NCI-H82 (cell line): ENCODE measurements at regions not wholly inside any gene's neighbourhood (a gene's known extent, or its start where the extent isn't known, plus 50 kb on each side); places are given as distances from the start of the nearest gene placed in this dataset.
A peak's percentile ranks its signal among the peaks of the same experiment; 100 is the strongest.

Experiments used
- DNase-seq: peaks from one replicate; lab custom pipeline; 2025; lab: John Stamatoyannopoulos, UW

DNA sequence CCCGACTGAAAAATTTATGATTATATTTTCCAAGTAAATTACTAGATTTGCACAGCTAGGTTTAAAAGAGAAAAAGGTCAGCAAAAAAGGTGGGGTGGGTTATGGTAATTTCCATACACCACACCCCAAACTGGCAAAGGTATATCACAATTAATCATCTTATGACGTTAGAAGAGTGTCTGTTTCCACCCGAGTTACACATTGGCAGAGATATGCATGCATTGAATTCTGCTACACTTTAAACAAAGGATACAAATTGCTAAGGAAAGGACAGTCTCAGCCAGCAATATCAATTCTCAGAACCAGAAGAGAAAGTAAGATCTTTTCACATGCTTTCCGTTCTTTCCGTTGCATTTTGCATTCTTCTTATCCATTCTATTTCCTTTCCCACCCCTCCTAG, 843.3 kb downstream of the GATA3 start:
- no peak for DNase-seq

DNA sequence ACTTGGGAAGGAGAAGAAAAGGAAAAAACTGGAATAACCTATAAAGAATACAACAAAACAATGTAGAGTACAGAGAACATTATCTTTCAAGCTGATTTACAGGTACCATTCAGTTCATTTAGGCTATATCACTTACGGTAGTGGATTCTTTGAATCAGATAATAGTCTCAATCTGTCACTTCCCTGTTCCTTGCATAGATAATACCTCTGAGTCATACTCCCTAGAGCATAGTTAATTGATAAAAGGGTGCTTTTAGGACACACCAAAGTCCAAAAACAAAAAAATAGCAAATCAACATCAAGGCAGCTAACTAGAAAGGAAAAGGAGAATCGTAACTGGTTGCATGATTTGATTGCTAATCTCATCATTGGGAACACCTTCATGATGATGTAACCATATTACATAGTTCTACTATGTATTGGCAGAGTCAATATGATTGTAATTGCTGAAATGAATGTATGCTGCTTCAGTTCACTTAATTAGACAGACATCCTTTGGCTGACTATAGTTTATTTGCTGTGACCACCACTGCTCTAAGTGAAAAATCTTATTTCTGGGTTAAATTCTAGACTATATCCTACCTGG, 844.4 kb downstream of the GATA3 start:
- no peak for DNase-seq

DNA sequence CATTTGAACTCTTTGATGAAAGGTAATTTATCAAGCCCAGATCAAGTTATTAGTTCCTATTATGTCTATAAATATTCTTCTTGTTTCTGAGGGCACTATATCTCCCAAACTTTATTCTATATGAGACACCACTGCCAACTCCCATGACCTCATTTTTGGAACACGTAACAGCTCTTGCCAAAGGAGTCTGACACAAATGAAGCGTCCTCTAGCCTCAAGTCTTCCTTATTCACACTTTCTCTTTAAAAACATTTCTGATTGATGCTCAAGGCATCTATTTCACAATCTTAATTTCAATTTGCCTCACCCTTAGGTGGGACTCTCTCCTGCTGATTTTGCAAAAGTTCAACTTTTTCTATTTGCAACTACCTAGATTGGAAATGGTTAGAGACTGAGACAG, 848.4 kb downstream of the GATA3 start:
- DNase-seq, result no peak

DNA sequence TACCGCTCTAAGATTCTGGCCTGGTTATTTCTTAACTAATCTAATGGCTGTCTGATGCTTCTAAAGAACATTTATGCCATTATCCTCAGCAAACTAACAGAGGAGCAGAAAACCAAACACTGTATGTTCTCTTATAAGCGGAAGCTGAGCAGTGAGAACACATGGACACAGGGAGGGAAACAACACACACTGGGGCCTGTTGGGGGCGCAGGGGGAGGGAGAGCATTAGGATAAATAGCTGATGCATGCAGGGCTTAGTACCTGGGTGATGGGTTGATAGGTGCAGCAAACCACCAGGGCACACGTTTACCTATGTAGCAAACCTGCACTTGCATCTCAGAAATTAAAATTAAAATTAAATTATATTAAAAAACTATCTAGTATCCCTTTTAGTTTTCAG, 853.5 kb downstream of the GATA3 start:
- peak; percentile 34 for DNase-seq

DNA sequence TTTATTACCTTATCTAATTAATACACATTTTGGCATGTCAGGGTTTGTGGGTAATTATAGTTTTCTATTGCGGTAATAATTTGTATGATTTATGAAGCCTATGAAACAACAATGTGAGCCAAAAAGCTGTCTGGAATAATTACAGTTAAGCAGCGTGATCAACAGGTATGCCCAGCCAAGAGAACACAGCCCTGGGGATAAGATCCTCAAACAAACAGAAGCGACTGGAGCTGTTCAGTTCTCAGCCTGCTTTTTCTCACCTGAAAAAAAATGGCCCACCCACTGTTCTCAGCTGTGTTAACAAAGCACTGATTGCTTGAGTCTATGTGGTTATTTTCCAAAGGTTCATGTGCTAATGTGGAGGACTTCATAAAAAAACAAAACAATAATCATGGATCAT, 855.8 kb downstream of the GATA3 start:
- DNase-seq, result no peak

DNA sequence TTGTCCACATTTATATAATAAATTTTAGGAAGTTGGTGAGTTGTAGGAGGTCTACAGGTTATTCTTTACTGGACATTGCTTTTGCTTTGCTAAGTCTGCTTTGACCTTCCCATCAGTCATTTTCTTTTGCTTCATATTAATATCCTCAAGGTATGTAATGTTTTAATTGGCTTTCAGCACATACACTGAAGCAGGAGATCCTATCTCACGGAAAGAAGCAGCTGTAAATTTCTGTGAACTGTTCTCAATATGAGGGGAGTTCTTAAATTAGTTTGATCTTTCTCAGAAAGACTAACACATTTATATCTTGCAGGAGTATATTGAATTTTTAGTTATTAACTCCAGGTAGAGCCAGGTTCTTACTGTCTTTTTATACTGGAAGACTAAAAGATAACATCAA, 856.5 kb downstream of the GATA3 start:
- DNase-seq, result no peak

DNA sequence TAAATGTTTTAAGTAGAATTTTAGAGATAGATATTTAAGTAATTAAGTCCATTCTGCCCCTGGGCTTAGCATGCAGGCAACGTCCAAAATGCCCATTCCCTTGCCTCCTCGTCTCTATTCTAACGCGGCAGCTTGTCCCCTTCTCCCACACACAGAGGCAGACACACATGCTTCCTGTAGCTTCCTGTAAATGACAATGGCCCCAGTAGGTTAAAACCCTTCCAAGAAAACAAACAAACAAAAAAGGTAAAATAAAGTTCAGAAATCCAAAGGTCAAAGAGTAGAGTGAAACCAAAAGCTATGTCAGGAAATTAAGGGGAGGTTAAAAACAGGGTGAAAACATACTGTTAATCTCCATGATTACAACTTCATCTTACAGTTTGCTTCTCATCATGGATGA, 857.6 kb downstream of the GATA3 start:
- no peak for DNase-seq

DNA sequence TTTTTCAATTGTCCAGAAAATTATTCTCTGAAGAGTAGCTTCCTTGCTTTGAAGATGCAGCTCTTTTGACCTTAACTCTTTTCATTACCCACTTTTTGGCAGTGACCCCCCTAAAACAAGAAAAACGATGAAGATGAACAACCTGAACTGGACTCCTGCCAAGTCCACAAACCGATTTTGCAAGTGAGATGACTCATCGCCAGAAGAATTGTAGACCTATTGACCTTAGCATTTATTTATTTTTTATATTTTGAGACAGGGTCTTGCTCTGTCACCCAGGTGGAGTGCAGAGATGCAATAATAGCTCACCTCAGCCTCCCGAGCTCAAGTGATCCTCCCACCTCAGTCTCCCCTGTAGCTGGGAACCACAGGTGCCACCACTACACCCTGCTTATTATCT, 859.2 kb downstream of the GATA3 start:
- no peak for DNase-seq

DNA sequence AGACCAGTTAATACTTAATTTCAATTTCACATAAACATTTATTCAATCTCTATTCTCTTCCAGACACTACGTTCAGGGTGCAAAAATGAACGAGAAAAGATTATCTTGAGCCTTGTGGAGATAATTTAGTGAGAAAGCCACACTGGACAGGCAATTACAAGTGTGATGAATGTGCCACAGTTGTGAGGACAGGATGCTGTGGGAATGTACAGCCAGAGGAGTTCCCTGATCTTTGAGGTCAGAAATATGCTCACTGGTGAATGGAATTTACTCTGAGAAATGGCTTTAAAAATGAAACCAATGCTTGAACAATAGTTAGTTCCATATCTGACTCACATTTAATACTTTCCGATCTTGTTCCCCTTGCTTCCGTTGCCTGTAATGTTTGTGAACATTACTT, 864.8 kb downstream of the GATA3 start:
- DNase-seq, result no peak

DNA sequence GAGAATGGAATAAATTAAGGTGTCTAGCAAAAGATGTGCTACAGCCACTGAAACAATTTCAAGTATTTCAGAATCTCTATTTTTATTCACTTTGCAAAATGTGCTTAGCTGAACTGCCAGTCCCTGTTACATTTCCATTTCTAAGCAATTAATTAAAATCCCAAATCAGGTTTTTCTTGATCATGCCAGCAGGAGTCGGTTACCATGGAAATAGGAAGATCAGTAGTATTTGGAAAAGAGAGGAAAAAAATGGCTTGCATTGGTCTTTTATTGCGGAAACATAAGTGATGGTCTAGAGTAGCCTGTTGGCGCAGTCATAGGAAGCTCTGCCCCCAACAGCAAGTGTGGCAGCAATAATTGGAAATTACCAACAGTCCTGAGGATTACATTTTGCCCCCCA, 867.1 kb downstream of the GATA3 start:
- DNase-seq, result no peak

DNA sequence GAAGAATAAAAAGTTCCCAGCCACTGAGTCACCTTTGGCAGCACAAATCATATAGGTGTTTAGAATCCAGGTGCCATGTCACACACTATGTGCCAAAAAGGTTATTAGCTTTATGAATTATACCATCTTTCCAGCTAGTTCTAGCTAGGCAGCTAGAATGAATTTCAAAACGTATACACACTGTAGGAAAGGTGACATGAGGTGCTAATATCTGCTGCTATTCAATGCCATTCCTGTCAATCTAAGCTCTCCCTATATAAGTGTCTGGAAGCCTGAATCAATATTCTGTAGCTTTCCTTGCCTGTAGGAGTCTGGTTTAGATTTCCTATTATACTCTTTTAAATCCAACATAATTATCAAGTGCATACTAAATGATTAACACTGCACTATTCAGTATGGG, 868.6 kb downstream of the GATA3 start:
- no peak for DNase-seq

DNA sequence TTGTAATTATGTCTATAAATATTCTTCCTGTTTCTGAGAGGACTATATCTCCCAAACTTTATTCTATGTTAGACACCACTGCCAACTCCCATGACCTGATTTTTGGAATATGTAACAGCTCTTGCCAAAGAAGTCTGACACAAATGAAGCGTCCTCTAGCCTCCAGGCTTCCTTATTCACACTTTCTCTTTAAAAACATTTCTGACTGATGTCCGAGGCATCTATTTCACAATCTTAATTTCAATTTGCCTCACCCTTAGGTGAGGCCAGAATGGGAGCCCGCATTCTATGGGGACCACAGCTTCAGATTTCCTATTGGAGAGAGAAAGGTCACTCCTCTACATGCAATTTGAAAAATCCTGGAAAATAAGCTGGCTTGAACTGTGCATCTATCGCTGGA, 873.2 kb downstream of the GATA3 start:
- no peak for DNase-seq

DNA sequence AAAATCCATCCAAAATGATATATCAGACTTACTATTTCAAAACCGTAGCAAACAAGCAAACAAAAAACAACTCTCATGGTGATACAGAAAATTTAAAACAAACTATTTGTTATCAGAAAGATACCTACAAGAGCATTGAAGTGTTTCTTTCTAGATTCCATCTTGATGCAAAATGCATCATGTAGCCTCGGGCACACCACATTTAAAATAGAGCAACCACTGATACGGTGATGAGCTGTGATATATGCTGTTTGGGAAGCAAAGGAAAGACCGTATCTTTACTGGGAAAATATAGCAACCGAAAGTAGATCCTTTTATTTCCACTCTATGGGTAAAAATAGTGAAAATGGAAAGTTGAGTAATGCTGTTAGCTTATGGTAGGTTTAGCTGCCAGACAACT, 892.0 kb downstream of the GATA3 start:
- DNase-seq, result no peak

DNA sequence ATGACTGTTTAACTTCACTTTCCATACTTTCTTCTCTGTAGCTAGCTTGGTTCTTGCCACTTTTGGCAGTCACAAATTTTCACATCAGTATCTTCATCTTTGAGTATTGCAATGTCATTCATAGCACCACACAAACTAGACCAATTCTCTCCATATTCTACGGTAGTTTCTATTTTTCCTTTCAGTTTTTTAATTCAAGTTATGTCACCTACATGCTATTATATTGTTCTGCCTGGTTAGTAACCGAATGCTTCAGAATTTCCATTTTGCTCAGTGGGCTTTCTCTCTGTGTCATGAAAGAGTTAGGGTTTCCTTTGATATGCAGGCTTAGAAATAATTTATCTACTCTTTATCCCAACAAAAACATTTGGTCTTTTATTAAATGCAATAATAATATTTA, 896.5 kb downstream of the GATA3 start:
- no peak for DNase-seq

DNA sequence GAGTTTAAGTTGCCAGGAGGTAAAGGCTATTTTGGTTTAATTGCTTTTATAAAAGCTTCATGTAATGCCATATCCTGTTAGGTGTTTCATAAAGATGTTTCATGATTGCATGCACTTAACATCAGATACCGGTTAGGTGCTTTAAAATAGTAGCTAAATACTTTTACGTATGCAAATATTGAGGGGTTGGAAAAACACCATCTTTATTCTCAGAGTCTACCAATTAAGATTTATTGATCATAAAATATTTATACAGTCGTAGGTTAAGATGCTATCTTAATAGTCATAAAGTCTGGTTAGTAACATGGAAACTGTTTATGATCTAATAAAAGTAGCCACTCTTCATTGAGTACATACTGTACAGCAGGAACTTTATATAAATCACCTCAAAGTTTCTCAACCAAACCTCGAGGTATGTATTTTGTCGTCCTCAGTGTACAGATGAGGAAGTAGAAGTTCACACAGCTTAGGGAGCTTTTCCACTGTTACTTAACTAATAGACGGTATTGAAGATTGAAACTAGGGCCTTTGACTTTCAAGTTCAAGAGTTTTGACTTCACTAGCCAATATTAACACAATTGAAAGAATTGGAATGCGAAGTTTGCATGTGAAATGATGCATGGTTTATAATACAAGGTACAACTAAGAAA, 897.1 kb downstream of the GATA3 start:
- DNase-seq, result no peak

DNA sequence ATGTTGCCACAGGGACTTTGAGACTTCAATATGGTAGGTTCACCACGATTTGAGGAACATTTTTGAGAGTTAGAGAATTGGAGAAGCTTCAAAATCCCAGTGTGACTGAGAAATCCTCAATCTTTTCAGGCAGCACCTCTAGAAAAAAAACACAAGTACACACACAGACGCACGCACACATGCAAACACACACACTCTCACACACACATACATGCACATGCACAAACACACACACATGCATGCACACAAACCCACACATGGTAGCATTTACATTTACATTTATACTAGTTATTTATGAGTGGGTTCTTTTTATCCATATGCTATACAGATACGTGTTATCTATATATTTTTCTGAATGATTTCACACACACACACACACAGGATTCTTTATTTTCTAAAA, 901.9 kb downstream of the GATA3 start:
- DNase-seq, result no peak

DNA sequence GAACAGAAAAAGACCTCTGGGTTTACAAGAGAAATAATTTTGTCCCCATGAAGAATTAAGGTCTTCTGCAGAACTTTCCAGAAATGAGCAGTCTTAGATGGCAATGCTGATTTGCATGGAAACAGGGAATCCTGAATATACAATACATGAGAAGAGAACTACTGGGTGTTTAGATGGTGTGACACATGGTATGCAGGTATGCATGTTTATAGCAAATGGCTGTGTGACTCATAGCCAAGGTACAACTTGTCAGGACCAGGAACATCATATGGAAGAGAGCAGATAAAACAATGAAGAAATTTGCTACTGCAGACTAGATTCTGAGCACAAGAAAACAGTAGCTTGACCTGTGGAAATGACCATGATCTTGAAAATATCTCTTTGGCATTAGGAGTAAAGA, 907.8 kb downstream of the GATA3 start:
- no peak for DNase-seq

DNA sequence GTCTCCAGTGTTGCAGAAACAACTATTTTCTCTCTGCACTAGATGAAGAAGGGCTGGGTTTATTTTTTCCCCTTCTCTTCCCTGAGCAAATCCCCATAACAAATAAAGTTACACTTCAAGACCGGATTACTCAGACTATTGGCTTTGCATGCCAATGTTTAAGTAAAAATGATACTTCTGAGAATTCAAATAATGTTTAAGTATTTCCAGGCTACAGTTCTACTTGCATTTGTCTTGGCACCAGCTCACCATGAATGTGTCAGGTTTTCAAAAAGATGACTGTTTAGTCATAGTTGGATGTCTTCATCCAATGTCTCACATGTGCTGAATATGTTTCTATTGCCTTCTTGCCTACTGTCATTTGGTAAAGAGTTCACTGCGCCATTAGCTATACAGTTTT, 912.6 kb downstream of the GATA3 start:
- DNase-seq, result no peak

DNA sequence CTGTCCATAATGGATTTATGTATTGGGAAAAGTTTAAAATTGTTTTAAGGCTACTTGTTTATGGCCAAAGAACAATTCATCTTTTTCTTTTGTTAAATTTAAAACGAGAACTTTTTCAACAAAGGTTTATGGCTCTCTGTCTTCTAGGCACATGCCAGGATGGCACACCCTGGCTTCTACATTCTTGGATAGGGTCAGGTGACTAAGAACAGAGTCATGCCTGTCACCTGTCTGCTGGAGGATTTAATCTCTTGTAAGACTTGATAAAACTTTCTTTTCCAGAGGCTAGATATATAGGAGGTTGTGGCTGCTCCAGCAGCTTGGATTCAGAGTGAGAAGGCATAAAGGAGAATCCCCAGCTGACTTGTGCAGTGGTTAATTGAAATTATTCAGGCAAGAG, 915.4 kb downstream of the GATA3 start:
- no peak for DNase-seq

DNA sequence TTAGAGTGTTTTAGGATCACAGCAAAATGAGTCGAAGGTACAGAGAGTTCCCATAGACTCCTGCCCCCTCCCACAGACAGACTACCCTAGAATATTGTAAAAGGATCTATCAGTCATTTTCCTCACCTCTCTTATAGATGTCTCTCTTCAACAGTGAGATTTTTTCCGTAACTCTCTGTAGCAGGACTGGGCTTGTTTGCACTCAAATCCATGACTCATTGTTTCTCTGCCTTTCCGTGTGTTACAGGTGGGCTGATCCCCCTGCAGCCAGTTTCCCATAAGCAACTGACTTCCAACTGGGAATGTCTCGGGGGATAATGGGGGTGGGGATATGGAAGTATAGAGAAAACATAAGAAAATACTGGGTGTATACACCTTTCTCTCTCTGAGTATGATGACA, 921.0 kb downstream of the GATA3 start:
- no peak for DNase-seq

DNA sequence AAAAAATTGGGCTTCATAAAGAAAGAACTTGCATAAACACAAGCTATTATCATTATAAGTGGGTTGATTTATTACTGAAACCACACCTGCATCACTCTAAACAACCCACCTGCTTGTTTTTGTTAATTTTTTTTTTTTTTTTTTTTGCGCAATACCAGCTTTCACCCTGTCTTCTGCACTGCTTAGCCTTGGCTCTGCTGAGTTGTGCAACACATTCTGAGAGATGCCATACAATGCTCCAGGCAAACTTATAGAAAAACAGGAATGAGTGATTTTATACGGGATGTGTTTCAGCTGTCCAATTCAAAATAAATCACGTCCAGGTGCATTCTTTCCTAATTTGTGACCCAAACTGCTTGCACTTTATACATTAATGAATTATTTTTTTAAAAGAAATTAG, 923.6 kb downstream of the GATA3 start:
- DNase-seq, result no peak

DNA sequence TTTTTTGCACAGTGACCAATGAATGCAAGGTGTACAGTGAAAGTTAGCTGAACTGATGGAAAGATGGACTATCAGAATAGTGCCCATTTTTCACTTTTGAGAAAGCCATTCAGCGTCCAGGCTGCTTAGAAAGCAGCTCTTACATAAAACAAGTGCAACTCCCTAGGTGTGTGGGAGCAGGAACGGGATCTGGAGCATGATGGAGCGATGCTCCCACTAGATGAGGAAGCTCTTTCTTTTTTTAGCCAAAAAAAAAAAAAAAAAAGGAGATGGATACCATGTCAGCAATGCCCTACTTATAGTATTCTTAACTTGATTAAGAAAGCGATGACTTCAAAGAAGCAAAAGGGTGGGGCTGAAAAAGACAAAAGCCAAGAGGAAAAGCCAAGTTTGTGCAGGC, 925.5 kb downstream of the GATA3 start:
- no peak for DNase-seq

DNA sequence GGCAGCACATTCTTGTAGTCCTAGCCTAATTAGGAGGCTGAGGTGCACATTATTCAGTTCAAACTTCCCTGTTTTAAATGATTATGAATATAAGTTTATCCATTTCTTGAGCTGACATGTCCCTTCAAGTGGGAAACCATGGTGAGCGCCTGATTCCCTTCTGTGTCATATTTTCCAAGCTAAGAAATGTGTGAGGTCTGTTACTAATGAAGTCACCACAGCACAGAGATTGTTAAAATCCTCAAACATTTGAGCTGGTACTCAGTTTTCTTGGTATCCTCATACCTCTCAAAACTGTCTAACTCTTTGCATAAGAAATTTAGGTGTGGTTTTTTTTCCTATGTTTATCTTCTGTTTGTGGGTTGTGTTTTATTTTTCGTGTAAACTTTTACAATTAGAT, 926.8 kb downstream of the GATA3 start:
- no peak for DNase-seq

DNA sequence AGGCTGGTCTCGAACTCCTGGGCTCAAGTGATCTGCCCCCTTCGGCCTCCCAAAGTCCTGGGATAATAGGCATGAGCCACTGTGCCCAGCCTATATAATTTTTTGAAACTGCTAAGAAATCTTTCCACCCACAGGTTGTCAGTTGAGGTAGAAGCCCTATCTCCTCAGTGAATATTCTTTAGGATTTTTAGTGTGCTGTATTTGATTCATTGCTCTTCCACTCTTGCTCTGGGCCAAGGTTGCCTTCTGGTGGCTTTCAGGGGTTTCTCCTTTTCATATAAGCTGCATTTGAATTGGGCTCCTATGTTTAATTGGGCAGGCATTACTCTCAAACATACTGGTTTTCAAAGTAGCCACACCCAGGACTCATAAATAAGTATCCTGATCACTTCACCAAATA, 931.2 kb downstream of the GATA3 start:
- no peak for DNase-seq

DNA sequence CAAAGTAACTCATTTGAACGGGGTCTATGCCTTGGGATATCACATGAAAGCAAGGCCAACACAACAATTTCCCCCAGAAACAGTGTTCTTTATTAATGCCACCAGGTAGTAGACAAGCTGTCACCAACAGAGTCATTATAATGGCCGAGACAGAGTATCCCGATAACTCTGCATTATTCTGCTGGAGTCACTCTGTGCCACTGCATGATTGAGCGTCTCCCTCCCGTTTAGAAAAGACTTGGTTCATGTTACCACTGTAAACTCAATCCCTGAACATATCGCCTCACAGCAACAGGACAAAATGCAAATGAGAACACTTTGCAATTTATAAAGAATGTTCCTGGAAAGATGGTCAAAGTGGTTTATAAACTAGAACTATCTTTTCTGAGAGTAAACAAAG, 932.5 kb downstream of the GATA3 start:
- no peak for DNase-seq
